ENCODE measurements at regions not wholly inside any gene's neighbourhood (a gene's known extent, or its start where the extent isn't known, plus 50 kb on each side); places are given as distances from the start of the nearest gene placed in this dataset.
"Not testable (repeated sequence)": the region's sequence is repeated elsewhere in the genome, so short reads cannot be mapped to it uniquely, and the experiment has no call there.

DNA sequence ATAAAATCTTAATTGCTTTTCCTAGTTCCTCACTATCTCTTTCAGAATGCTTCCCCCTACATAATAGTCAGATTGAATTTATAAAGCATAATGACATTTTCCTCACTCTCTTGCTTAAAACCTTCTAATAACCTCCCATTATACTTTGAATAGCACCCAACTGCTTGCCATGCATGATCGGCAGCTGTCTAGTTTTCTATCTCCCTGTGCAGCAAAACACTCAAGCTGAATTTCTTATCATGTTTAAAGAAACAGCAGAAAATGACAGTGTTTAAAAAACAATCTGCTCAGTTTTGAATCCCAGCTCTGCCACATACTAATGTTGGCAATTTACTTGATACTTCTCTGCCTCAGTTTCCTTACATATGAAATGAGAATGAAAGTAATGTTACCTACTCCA lies 947.1 kb upstream of the HS3ST1 start:
- Histone ChIP-seq H3K27ac (ENCODE audit: control insufficient read depth, insufficient read depth, low read length) (no peak overlapping the region), H4K20me1 (ENCODE audit: control insufficient read depth, extremely low read depth, insufficient read depth, low read length) (no peaks in the 10 kb centered on the region), H3K9ac (ENCODE audit: control insufficient read depth, extremely low read depth, insufficient read depth, low read length) (no peak overlapping the region), H3K9me3 (ENCODE audit: control insufficient read depth, low read depth, low read length) (no peaks in the 10 kb centered on the region), H3K36me3 (ENCODE audit: control insufficient read depth in 2 of 2, extremely low read depth in 1 of 2, insufficient read depth in 2 of 2, low read length in 2 of 2) (no peaks in the 10 kb centered on the region), H3K4me1 (ENCODE audit: control insufficient read depth, extremely low read depth, insufficient read depth, low read length) (no peaks in the 10 kb centered on the region), H3K79me2 (ENCODE audit: control insufficient read depth, insufficient read depth, low read length) (no peaks in the 10 kb centered on the region), H3K27me3 (ENCODE audit: control insufficient read depth, extremely low read depth, insufficient read depth, low read length) (no peaks in the 10 kb centered on the region), H3K4me2 (ENCODE audit: control insufficient read depth, extremely low read depth, insufficient read depth, low read depth, low read length) (no peak overlapping the region), H3K4me3 (ENCODE audit: control insufficient read depth in 2 of 3, extremely low read depth in 1 of 3, insufficient read depth in 2 of 3, low read depth in 1 of 3, low read length in 3 of 3) (no peak overlapping the region), H3K9me1 (ENCODE audit: control insufficient read depth, extremely low read depth, insufficient read depth, low read length) (no peaks in the 10 kb centered on the region), H2AFZ (ENCODE audit: control insufficient read depth, low read length) (no peak overlapping the region)
- dilution Hi-C loops (cut with MboI; ENCODE audit: extremely low pct_ligation_motif_present, low sequenced_read_pairs): no loop called here
- TF ChIP-seq EZH2 (IDR thresholded peaks at IDR 0.05; ENCODE audit: low read length): no peak
- TF ChIP-seq CTCF (optimal IDR thresholded peaks at IDR 0.05 in 1 of 3, IDR thresholded peaks at IDR 0.05 in 1 of 3, conservative IDR thresholded peaks at IDR 0.05 in 1 of 3; ENCODE audit: extremely low read depth in 1 of 3, insufficient read depth in 2 of 3, low read length in 3 of 3): no peak
- FAIRE-seq (no peak), DNase-seq (ENCODE audit: low read depth, low spot score) (no peak)

DNA sequence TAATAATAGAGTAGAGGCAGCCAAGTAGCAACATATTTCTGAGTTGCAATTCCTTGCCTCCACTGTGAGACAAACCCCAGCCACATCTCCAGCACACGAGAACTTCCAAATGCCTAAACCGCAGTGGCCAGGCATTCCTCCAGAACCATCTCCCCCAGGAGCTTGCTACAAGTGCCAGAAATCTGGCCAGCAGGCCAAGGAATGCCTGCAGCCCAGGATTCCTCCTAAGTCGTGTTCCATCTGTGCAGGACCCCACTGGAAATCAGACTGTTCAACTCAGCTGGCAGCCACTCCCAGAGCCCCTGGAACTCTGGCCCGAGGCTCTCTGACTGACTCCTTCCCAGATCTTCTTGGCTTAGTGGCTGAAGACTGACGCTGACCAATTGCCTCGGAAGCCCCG lies 937.2 kb upstream of the HS3ST1 start:
- H3K9me3 ChIP-seq (ENCODE audit: control insufficient read depth, low read depth, low read length); H3K27ac ChIP-seq (ENCODE audit: control insufficient read depth, insufficient read depth, low read length); H3K9me1 ChIP-seq (ENCODE audit: control insufficient read depth, extremely low read depth, insufficient read depth, low read length); H3K9ac ChIP-seq (ENCODE audit: control insufficient read depth, extremely low read depth, insufficient read depth, low read length); H3K4me3 ChIP-seq (ENCODE audit: control insufficient read depth in 2 of 3, extremely low read depth in 1 of 3, insufficient read depth in 2 of 3, low read depth in 1 of 3, low read length in 3 of 3); H3K27me3 ChIP-seq (ENCODE audit: control insufficient read depth, extremely low read depth, insufficient read depth, low read length); H3K4me1 ChIP-seq (ENCODE audit: control insufficient read depth, extremely low read depth, insufficient read depth, low read length); dilution Hi-C loops (cut with MboI; ENCODE audit: extremely low pct_ligation_motif_present, low sequenced_read_pairs); FAIRE-seq; H2AFZ ChIP-seq (ENCODE audit: control insufficient read depth, low read length); H3K79me2 ChIP-seq (ENCODE audit: control insufficient read depth, insufficient read depth, low read length); H4K20me1 ChIP-seq (ENCODE audit: control insufficient read depth, extremely low read depth, insufficient read depth, low read length); H3K4me2 ChIP-seq (ENCODE audit: control insufficient read depth, extremely low read depth, insufficient read depth, low read depth, low read length); DNase-seq (ENCODE audit: low read depth, low spot score); H3K36me3 ChIP-seq (ENCODE audit: control insufficient read depth in 2 of 2, extremely low read depth in 1 of 2, insufficient read depth in 2 of 2, low read length in 2 of 2): not testable (repeated sequence)

DNA sequence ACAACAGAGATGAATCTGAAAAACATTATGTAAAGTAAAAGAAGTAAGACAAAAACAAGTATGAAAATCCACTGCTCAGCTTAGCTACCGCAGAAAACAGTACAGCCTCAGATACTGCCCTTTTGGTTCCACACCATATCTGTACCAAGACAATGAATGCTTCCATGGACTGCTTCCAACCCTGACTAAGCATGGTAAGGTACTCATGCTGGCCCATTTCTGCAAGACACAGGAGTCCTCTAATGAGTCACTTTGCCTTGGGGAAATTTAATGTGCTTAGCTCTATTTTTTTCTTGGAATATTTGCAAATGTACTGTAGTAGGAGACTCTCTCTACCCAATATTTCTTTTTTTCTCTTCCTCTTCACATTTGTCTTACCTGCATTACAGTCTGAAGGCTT lies 931.7 kb upstream of the HS3ST1 start:
- no peaks in the 10 kb centered on the region for H3K9me1 ChIP-seq (ENCODE audit: control insufficient read depth, extremely low read depth, insufficient read depth, low read length)
- no peak for TF ChIP-seq CTCF (optimal IDR thresholded peaks at IDR 0.05 in 1 of 3, IDR thresholded peaks at IDR 0.05 in 1 of 3, conservative IDR thresholded peaks at IDR 0.05 in 1 of 3; ENCODE audit: extremely low read depth in 1 of 3, insufficient read depth in 2 of 3, low read length in 3 of 3)
- no peak for TF ChIP-seq EZH2 (IDR thresholded peaks at IDR 0.05; ENCODE audit: low read length)
- H3K4me3 ChIP-seq (ENCODE audit: control insufficient read depth in 2 of 3, extremely low read depth in 1 of 3, insufficient read depth in 2 of 3, low read depth in 1 of 3, low read length in 3 of 3): no peak overlapping the region
- no peak overlapping the region for H3K4me2 ChIP-seq (ENCODE audit: control insufficient read depth, extremely low read depth, insufficient read depth, low read depth, low read length)
- H3K9ac ChIP-seq (ENCODE audit: control insufficient read depth, extremely low read depth, insufficient read depth, low read length): no peak overlapping the region
- FAIRE-seq (no peak), DNase-seq (ENCODE audit: low read depth, low spot score) (no peak)
- dilution Hi-C loops (cut with MboI; ENCODE audit: extremely low pct_ligation_motif_present, low sequenced_read_pairs): no loop called here
- no peaks in the 10 kb centered on the region for H3K36me3 ChIP-seq (ENCODE audit: control insufficient read depth in 2 of 2, extremely low read depth in 1 of 2, insufficient read depth in 2 of 2, low read length in 2 of 2)
- H3K27me3 ChIP-seq (ENCODE audit: control insufficient read depth, extremely low read depth, insufficient read depth, low read length): no peaks in the 10 kb centered on the region
- H3K27ac ChIP-seq (ENCODE audit: control insufficient read depth, insufficient read depth, low read length): no peak overlapping the region
- no peaks in the 10 kb centered on the region for H4K20me1 ChIP-seq (ENCODE audit: control insufficient read depth, extremely low read depth, insufficient read depth, low read length)
- no peaks in the 10 kb centered on the region for H3K4me1 ChIP-seq (ENCODE audit: control insufficient read depth, extremely low read depth, insufficient read depth, low read length)
- H2AFZ ChIP-seq (ENCODE audit: control insufficient read depth, low read length): no peak overlapping the region
- H3K9me3 ChIP-seq (ENCODE audit: control insufficient read depth, low read depth, low read length): no peaks in the 10 kb centered on the region
- no peaks in the 10 kb centered on the region for H3K79me2 ChIP-seq (ENCODE audit: control insufficient read depth, insufficient read depth, low read length)

All from keratinocyte (primary cell).